Testis (tissue), 2 donors: ENCODE measurements at regions not wholly inside any gene's neighbourhood (a gene's known extent, or its start where the extent isn't known, plus 50 kb on each side); places are given as distances from the start of the nearest gene placed in this dataset.

Experiments
- DNase-seq: peaks from one replicate; pipeline ENCODE4 v3.0.0-alpha.2; 2019
- H3K27ac ChIP-seq, 2 donors: fragments of 200-600 bp; sonication (generic); one replicate each; pipeline ENCODE4 v1.5.1; 2019
- H3K27me3 ChIP-seq: fragments of 200-600 bp; sonication (generic); one replicate; pipeline ENCODE4 v1.5.1; 2019
- H3K36me3 ChIP-seq: fragments of 200-600 bp; sonication (generic); one replicate; pipeline ENCODE4 v1.5.1; 2017; ENCODE audit warnings: low read depth; ENCODE audit errors: missing control alignments
- H3K4me1 ChIP-seq: fragments of 200-600 bp; sonication (generic); one replicate; pipeline ENCODE4 v1.5.1; 2019
- H3K4me3 ChIP-seq, 2 donors: fragments of 200-600 bp; sonication (generic); one replicate each; pipeline ENCODE4 v1.5.1; 2017 to 2019
- H3K9me3 ChIP-seq: fragments of 200-600 bp; sonication (generic); one replicate; pipeline ENCODE4 v1.5.1; 2017
- POLR2A ChIP-seq: fragments of 450-650 bp; IDR thresholded peaks from one replicate; pipeline ENCODE4 v1.6.1; 2017; ENCODE audit warnings: antibody characterized with exemption, mild to moderate bottlenecking, moderate library complexity
- WGBS, 2 donors: methylation state at CpG; one replicate each; pipeline ENCODE4 v1.1.5; 2018; 5-methylcytosine and 5-hydroxymethylcytosine counted together
- intact Hi-C: fragments of 100-400 bp; cut with DNase I; formaldehyde crosslinking; loops from one replicate; pipeline ENCODE4 v1.15.1; 2023; ENCODE audit warnings: low total_unique reads
- TF ChIP-seq, protein P1 (sequence below), 3 experiments: fragments of 450-650 bp in 2 of 3; fragments of 200-600 bp in 1 of 3; sonication (generic) in 1 of 3; IDR thresholded peaks; one replicate each; pipeline ENCODE4 v1.5.1; 2016 to 2019; ENCODE audit warnings: antibody characterized with exemption in 3 of 3, mild to moderate bottlenecking in 2 of 3, moderate library complexity in 1 of 3

DNA sequence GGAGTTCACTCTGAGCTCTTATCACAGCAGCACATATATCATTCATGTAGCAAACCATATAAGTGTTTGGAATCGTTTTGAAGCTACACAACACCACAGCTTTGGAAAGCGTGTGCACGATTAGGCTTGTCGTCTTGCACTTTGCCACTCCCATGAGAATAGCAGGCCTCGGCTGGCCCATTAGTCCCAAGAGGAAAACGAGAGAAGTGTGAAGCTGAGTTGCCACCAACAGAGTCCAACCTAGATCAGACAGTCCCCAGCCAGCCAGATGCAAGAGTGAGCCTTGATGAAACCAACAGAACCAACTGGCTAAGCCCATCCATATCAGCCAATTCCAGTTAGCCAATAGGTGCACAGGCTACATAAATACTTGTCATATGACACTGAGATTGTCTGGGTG, 238.4 kb downstream of the C1orf94 start:
- no peak for DNase-seq
- 72 to 76% methylated on average over 6 of the region's 6 CpGs for WGBS, 2 donors
- intact Hi-C loops: no loop called here
- no peaks in the 10 kb centered on the region for H3K9me3 ChIP-seq
- H3K36me3 ChIP-seq: no peaks in the 10 kb centered on the region
- TF ChIP-seq, protein P1, sequence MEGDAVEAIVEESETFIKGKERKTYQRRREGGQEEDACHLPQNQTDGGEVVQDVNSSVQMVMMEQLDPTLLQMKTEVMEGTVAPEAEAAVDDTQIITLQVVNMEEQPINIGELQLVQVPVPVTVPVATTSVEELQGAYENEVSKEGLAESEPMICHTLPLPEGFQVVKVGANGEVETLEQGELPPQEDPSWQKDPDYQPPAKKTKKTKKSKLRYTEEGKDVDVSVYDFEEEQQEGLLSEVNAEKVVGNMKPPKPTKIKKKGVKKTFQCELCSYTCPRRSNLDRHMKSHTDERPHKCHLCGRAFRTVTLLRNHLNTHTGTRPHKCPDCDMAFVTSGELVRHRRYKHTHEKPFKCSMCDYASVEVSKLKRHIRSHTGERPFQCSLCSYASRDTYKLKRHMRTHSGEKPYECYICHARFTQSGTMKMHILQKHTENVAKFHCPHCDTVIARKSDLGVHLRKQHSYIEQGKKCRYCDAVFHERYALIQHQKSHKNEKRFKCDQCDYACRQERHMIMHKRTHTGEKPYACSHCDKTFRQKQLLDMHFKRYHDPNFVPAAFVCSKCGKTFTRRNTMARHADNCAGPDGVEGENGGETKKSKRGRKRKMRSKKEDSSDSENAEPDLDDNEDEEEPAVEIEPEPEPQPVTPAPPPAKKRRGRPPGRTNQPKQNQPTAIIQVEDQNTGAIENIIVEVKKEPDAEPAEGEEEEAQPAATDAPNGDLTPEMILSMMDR (IDR thresholded peaks at IDR 0.05): no peak
- no peak for TF ChIP-seq POLR2A
- no peaks in the 10 kb centered on the region for H3K27me3 ChIP-seq
- H3K4me3 ChIP-seq: no peak overlapping the region
- H3K27ac ChIP-seq: no peak overlapping the region
- H3K4me1 ChIP-seq: no peaks in the 10 kb centered on the region

DNA sequence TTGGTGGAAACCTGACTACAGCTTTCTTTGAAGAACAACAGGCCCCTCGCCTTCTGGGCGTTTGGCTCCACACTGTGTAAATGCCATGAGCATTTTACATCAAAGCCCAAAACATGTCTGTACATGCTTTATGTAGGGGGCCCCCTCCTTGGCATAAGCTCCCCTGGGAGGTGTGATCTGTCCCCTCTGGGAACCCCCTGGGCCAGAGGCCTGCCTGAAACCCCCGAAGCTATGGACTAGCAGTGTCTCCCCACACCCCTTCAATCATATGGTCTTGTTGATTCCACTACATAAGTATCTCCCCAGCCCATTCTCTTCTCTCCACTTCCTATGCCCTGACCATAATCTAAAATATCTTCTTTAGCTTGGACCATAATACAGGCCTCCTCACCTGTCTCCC, 241.5 kb downstream of the C1orf94 start:
- Histone ChIP-seq H3K9me3 (no peaks in the 10 kb centered on the region), H3K36me3 (no peaks in the 10 kb centered on the region), H3K27me3 (no peaks in the 10 kb centered on the region), H3K27ac (no peak overlapping the region), H3K4me1 (no peaks in the 10 kb centered on the region), H3K4me3 (no peak overlapping the region)
- intact Hi-C loops: no loop called here
- no peak for TF ChIP-seq POLR2A
- TF ChIP-seq, protein P1 (IDR thresholded peaks at IDR 0.05): no peak
- 93 to 96% methylated on average over 3 of the region's 3 CpGs for WGBS, 2 donors
- no peak for DNase-seq

GRCh38 chr1:34419663-34420136, 243.0 kb downstream of the C1orf94 start:
- 55 to 57% methylated on average over 5 of the region's 5 CpGs for WGBS, 2 donors
- H3K4me3 ChIP-seq: no peak overlapping the region
- TF ChIP-seq POLR2A: no peak
- TF ChIP-seq, protein P1 (IDR thresholded peaks at IDR 0.05): no peak
- no peaks in the 10 kb centered on the region for H3K27me3 ChIP-seq
- DNase-seq: no peak
- no peaks in the 10 kb centered on the region for H3K4me1 ChIP-seq
- H3K36me3 ChIP-seq: no peaks in the 10 kb centered on the region
- H3K9me3 ChIP-seq: no peaks in the 10 kb centered on the region
- no peak overlapping the region for H3K27ac ChIP-seq
- intact Hi-C loops: no loop called here

DNA sequence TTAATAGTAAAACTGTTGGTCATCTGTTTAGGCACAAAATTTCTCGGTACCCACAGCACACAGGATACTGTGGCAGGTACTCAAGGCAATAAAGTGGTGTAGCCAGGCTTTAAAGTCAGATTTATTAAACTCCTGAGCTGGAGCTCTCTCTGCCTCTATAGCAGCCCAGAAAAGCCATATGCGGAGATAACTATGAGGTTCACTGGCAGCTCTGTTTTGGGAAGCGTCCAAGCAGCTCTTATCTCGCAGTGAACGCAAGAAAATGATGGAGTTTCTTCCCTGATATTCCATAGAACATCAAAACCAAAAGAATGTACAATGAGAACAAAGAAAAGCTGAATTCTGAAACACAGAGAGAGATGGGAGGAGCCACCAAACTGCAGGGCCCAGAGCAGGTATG, 248.3 kb downstream of the C1orf94 start:
- no peak for TF ChIP-seq POLR2A
- TF ChIP-seq, protein P1 (IDR thresholded peaks at IDR 0.05): no peak
- WGBS, 2 donors: 59 to 69% methylated on average over 5 of the region's 5 CpGs
- intact Hi-C loops: no loop called here
- H3K36me3 ChIP-seq: no peaks in the 10 kb centered on the region
- H3K4me3 ChIP-seq: no peak overlapping the region
- H3K4me1 ChIP-seq: no peaks in the 10 kb centered on the region
- no peaks in the 10 kb centered on the region for H3K9me3 ChIP-seq
- H3K27ac ChIP-seq: no peak overlapping the region
- H3K27me3 ChIP-seq: no peaks in the 10 kb centered on the region
- no peak for DNase-seq

DNA sequence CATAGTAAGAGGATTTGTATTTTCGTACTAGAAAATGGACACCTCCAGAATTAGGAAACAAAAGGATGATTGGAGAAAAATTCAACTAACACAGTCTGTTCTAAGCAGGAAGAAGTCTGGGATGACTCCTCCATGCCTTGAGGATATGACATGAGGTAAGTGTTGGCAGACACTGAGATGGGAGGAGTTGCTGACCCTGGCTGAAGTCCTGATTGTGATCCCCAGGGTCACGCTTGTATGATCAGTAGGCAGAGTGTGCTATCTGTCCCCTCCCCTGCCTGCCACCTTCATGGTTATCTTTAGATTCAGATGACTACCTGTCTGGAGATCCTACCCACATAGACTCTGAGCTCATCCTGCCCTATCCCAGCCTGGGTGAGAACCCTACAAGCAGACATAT, 249.1 kb downstream of the C1orf94 start:
- Histone ChIP-seq H3K27ac (no peak overlapping the region), H3K4me1 (no peaks in the 10 kb centered on the region), H3K36me3 (no peaks in the 10 kb centered on the region), H3K9me3 (no peaks in the 10 kb centered on the region), H3K4me3 (no peak overlapping the region), H3K27me3 (no peaks in the 10 kb centered on the region)
- DNase-seq: no peak
- TF ChIP-seq, protein P1 (IDR thresholded peaks at IDR 0.05): no peak
- no peak for TF ChIP-seq POLR2A
- 31 to 55% methylated on average over 2 of the region's 2 CpGs for WGBS, 2 donors
- intact Hi-C loops: no loop called here
